Fibroblast of skin of left biceps (primary cell): ENCODE measurements at regions not wholly inside any gene's neighbourhood (a gene's known extent, or its start where the extent isn't known, plus 50 kb on each side); places are given as distances from the start of the nearest gene placed in this dataset.

Experiments
- DNase-seq, 2 experiments: peaks; one replicate each; pipeline ENCODE4 v3.0.0-alpha.2; 2013; ENCODE audit warnings: low read depth in 2 of 2

DNA sequence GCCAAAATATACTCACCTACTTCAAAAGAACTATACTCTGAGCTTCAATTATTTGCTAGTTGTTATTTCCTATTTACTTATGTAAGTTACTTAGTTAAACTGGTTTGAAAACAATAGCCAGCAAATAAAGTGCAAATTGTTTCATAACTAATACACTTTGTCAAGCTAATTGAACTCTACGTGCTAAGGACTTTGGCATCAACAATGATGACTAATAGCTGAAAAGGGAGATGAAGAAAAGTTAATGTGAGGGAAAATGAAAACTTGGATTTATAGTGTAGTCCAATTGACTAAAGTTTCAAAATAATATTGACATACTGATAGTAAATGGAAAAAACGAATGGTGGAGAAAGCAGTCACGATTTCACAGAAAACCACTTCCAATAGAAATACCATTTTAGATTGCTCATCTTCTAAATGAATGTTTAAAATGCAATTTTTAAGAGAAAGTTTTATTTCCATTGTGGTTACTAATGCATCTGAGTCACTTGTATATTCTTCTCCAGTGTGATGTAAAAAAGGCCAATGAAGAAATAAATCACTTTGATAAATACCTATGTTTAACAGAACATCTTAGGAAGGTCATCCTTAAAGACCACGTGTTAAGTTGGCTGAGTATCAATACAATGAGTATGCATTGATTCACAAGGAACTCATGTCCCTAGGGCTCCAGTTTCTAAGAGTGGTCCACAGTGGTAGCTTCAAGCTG is 455.2 kb downstream of the LTN1 start:
- DNase-seq = peak; percentile 98 to 99

GRCh38 chr21:28532446-28532845 is 460.2 kb downstream of the LTN1 start:
- DNase-seq = no peak

- no peak for DNase-seq
Measured at GRCh38 chr21:28523367-28523766, 469.3 kb downstream of the LTN1 start.

DNA sequence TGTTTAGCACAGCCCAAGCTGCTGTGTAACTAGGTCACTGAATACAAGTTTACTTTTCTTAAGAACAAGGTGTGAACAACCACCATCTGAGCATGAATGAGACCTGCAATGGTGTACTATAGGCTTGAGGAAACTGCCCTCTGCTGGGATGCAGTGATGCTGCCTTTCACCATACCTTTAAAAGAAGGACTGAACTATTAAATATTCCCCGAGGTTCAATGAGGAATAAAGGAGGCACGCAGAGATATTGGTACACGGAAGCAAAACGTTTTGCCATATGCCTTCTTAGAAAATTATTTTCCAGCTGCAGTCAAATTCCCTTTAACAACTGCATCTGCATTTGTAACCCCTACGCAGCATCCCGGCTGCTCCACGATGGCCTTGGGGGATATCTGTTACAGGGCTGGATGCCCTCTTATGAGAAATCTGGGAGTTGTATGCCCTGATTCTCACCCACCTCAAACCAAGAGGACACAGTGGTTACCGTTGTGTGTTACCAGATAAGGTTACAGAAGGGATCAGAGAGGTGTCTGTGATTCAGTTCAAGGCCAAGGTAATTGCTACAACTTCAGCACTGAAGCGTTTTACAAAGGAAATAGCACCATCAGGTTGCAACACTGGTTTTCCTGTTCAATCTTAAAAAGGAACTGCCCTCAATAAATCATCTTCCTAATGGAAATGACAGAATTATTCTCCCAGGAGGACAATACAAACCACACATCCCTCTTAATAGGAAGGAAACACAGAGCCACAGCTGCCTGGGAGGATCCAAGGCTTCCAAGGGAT is 470.5 kb downstream of the LTN1 start:
- DNase-seq = peak; percentile 65 to 70

DNA sequence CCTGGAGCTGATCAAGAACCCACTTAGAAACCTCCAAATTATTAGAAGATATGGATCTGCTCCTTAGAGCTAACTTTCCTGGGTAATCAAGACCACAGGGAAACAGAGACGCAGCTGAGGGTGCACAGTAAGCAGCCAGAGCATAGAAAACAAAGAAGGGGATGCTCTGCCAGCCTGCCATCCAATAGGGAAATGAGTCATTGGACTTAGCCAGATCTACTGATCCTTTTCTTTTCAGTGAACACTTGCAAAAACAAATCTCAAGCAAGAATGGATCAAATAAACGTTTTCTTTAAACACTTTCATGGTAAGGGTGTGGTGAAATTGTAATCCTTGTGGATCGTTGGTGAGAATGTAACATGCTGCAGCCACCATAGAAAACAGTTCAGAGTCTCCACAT is 474.0 kb downstream of the LTN1 start:
- DNase-seq = no peak

- no peak for DNase-seq
Measured at GRCh38 chr21:28516991-28517592, 475.6 kb downstream of the LTN1 start.

DNA sequence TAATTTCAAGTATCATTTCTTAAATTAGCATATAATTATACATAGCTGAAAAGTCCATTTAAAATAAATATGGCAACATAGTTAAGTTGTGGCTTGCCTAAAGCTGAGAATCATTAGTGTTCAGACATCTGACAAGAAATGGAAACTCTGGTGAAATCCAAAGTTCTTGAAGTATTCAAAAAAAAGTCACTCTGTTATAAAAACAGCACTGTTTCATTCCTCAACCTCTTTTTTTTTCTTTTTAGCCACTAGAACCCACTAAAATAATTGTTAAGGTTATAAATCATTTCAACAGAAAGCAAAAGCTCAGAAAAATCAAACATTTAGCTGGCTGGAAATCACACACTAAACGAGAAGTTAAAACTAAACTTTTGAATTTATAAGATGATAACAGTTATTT is 476.7 kb downstream of the LTN1 start:
- peak; percentile 45 to 53 for DNase-seq

DNA sequence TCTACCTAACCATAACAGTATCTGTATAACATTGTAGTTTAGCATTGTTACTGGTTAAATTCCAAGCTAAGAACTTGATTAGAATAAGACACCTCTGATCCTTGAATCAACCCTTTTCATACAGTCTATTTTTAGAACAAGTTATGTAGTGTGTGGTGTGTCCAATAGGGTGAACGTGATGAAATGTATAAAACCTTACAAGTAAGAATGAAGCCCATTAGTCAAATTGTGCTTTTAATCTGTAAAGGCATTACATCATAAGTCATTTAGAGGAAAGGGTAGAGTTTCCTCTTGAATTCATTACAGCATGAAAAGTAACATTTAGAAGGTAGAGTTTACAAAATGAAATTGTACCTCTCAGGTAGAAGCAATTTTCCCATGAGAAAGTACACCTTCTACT is 479.2 kb downstream of the LTN1 start:
- DNase-seq = no peak

DNA sequence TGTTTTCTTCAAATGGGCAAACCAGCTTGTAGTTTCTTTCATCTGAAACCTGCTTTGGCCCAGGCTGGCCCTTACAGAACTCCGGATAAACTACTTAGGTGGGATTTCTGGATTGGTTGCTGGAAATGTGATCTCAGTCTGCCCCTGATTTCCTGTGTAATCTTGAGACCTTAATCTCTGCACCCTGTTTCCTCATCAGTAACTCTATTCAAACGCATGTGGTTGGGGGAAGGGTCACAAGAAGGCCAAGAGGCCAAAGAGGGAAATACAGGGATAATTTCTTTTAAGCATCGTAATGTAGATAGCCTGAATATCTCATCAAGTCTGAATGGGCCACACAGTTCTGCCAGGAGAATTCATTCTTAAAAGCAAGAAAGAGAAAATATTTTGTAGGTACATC is 483.6 kb downstream of the LTN1 start:
- DNase-seq = no peak

GRCh38 chr21:28508126-28508525 is 484.6 kb downstream of the LTN1 start:
- no peak for DNase-seq

DNA sequence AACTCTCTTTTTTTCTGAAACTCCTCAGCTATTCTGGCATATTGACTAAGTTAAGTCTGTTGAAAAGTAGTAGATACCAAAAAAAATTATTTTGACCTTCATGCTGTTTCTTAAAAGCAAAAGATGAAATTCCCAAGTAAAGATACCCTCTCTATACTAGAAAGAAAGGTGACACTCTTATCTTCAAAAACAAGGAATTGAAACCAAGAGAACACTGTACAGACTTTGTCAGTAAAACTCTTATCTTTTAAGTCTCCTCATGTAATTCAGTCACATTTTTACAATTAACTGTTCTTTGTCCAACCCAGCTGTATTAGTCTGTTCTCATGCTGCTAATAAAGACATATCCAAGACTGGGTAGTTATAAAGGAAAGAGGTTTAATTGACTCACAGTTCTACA is 496.2 kb downstream of the LTN1 start:
- DNase-seq = no peak

- DNase-seq = no peak
Measured at GRCh38 chr21:28492127-28492526, 500.6 kb downstream of the LTN1 start.

GRCh38 chr21:28489821-28490350 is 502.8 kb downstream of the LTN1 start:
- no peak for DNase-seq

DNA sequence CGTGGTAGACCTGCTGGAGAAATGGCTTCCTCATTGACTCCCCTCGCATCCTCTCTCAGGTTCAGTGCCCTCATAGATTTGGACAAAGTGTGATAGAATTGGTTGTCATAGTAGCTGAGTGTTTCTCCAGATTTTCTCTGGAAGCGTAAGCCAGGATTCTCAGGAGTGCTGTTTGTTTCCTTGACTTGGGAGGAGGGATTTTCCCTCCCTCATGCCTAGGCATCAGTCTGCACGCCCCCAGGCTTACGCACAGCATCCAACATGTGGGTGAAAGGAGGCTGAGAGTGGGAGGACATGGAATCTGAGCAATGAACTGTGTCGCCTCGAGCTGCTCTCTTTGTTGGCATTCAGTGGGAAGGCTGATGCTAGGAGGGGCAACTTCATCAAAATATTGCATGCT is 503.5 kb downstream of the LTN1 start:
- no peak for DNase-seq

DNA sequence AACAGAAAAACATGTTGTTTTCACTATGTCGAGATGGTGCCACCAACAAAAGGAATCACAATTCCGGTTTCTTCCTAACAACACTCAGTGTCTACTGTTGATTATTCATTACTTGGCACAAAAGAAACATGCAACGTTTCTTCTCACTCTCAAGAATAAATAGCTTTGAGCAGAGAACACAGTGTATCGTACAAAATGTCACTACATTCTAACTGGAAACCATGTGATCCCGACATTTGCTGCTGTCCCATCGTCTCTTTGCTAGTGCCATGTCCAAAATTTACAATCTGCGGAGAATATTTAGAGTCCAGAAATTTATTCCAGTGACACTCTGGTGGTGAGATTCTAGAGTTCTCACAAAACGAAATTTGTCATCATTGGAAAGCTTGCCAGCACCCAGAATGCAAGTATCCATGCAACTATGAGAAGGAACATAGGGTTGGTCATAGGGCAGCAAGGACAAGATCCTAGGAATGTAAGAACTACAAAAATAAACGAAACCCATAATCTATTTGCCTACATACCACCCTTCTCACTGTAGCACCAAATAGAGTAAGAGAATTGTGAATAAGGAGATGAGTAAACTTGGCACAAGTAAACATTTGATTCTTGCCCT is 505.1 kb downstream of the LTN1 start:
- no peak for DNase-seq

DNA sequence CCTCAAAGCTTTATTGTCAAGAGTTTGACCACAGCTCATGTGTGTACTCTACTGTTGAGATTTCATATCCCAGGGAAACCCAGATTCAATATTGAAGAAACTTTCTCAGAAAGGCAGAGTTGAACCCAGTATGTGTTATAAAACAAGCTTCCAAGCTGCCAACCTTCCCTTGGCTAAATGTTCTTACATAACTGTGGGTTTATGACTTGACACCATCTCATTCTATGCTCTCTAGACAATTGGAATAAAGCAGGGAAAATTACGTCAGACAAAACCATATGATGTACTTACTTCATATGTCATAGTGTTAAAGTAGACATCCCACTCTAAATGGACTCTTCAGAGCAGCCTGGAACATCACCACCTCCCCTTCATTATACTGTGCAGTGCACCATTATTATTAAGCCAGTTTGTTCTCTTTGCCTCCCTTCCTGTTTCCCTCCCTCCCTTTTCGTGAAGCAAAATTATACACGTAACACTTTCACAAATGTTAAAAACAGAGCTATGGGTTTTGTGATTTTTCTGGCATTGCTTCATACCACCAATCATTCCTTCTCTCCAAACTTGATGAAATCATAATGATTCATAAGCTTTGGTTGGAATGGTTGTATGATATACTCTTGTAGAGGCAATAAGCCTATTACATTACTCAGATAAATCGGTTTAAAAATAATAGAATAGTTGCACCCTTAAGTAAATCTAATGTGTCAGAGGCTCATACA is 507.2 kb downstream of the LTN1 start:
- peak; percentile 92 for DNase-seq

DNA sequence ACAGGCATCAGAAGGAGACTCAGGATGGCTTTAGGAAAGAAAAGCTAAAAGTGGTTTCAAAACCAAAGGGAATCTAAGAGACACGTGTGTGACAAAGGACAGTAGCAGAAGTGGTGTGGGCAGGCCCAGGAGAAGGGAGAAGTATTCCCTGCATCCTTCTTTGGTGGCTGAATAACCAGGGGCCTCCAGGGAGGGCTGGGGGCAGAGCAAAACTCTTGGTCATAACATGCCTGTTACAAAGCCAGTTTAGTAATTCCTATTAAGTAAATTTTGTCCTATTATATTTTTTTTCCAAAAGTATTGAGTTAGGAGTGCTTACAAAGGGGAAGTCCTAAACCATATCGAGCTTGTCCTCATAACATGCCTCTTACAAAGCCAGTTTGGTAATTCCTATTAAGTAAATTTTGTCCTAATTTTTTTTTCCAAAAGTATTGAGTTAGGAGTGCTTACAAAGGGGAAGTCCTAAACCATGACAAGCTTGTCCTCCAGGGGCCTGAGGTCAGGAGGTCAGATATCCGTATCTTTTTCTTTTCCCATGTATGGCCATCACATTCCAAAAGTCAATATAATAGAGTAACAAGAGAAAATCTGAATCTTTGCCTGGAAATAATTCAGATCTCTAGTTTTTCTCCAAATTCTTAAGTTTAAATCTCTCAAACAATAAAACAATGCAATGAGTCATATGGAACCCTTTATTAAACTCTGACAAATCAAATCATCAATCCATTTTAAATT is 509.2 kb downstream of the LTN1 start:
- no peak for DNase-seq

- DNase-seq = no peak
Measured at GRCh38 chr21:28482657-28483056, 510.0 kb downstream of the LTN1 start.

GRCh38 chr21:28480470-28480869 is 512.2 kb downstream of the LTN1 start:
- peak; percentile 77 for DNase-seq

DNA sequence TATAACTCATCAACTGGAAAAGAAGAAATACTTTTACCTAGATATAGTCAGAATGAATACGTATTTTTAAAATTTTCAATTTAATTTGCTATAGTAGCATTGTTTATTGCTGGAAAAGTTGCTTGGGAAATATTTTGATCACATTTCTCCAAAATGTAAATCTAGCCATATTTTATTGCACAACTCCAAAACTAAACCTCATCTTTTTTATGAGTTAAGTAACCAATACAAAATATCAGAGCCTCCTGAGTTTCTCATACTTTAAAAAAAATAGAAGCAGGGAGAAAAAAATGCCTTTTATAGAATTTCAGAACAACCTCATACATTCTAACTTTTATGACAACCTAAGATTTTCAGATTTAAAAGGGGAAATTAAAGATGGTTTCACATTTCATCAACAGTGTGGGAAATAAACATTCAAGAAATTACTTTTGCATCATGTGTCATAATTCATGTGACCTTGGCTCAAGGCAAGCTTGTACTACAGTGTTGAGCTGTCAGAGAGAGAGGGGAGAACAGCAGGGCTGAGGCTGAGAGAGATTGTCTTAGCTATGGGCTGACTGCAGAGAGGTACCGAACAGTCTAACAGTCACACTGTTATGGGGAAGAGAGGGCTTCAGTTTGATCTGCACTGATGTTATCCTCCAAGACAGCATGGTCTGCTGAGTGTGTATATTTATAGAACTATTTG is 519.0 kb downstream of the LTN1 start:
- DNase-seq = no peak
